IPS-18a (cell line): ENCODE measurements at regions not wholly inside any gene's neighbourhood (a gene's known extent, or its start where the extent isn't known, plus 50 kb on each side); places are given as distances from the start of the nearest gene placed in this dataset.
"Not testable (repeated sequence)": the region's sequence is repeated elsewhere in the genome, so short reads cannot be mapped to it uniquely, and the experiment has no call there.

Source experiments
- H3K27ac ChIP-seq: one replicate; pipeline ENCODE4 v1.5.1; 2013; ENCODE audit warnings: low read length
- H3K27me3 ChIP-seq: one replicate; pipeline ENCODE4 v1.6.1; 2013; ENCODE audit warnings: mild to moderate bottlenecking, low read length; ENCODE audit not compliant: control insufficient read depth, insufficient read depth
- H3K36me3 ChIP-seq: one replicate; pipeline ENCODE4 v1.6.1; 2013; ENCODE audit warnings: low read depth, low read length; ENCODE audit not compliant: control insufficient read depth
- H3K4me1 ChIP-seq: one replicate; pipeline ENCODE4 v1.6.1; 2013; ENCODE audit warnings: low read depth, low read length; ENCODE audit not compliant: control insufficient read depth
- H3K4me3 ChIP-seq: one replicate; pipeline ENCODE4 v1.5.1; 2013; ENCODE audit warnings: low read length
- H3K9ac ChIP-seq: one replicate; pipeline ENCODE4 v1.6.1; 2013; ENCODE audit warnings: mild to moderate bottlenecking, low read length, moderate library complexity
- H3K9me3 ChIP-seq: one replicate; pipeline ENCODE4 v1.6.1; 2013; ENCODE audit warnings: low read depth, low read length; ENCODE audit not compliant: control insufficient read depth

- H3K9me3 ChIP-seq = no peaks in the 10 kb centered on the region
- no peaks in the 10 kb centered on the region for H3K27me3 ChIP-seq
- H3K4me3 ChIP-seq = peak overlapping the region; percentile 52
- no peaks in the 10 kb centered on the region for H3K36me3 ChIP-seq
- H3K27ac ChIP-seq = peak overlapping the region; percentile 51
- peaks cover 22% of the 10 kb centered on the region for H3K4me1 ChIP-seq
- H3K9ac ChIP-seq = peak overlapping the region; percentile 4
These were observed 81.5 kb upstream of the PPM1B start for GRCh38 chr2:44087036-44087713.

GRCh38 chr2:44087714-44088092 is 81.0 kb upstream of the PPM1B start:
- Histone ChIP-seq H3K4me3 (peak overlapping the region; percentile 52), H3K36me3 (no peaks in the 10 kb centered on the region), H3K4me1 (peaks cover 22% of the 10 kb centered on the region), H3K9ac (peak overlapping the region; percentile 4), H3K27ac (peak overlapping the region; percentile 51), H3K27me3 (no peaks in the 10 kb centered on the region), H3K9me3 (no peaks in the 10 kb centered on the region)

GRCh38 chr2:44092519-44092918 is 76.2 kb upstream of the PPM1B start:
- not testable (repeated sequence) for H3K9me3 ChIP-seq, H3K36me3 ChIP-seq, H3K9ac ChIP-seq, H3K27ac ChIP-seq, H3K4me3 ChIP-seq, H3K27me3 ChIP-seq
- peaks cover 13% of the 10 kb centered on the region for H3K4me1 ChIP-seq

GRCh38 chr2:44093970-44094369 is 74.7 kb upstream of the PPM1B start:
- Histone ChIP-seq H3K9ac (no peak overlapping the region), H3K27ac (no peak overlapping the region), H3K36me3 (no peaks in the 10 kb centered on the region), H3K9me3 (peaks cover 4% of the 10 kb centered on the region), H3K4me3 (no peak overlapping the region), H3K4me1 (no peaks in the 10 kb centered on the region), H3K27me3 (no peaks in the 10 kb centered on the region)

- H3K27me3 ChIP-seq = no peaks in the 10 kb centered on the region
- no peaks in the 10 kb centered on the region for H3K4me1 ChIP-seq
- no peak overlapping the region for H3K27ac ChIP-seq
- no peak overlapping the region for H3K4me3 ChIP-seq
- peaks cover 4% of the 10 kb centered on the region for H3K9me3 ChIP-seq
- no peaks in the 10 kb centered on the region for H3K36me3 ChIP-seq
- H3K9ac ChIP-seq = no peak overlapping the region
These were observed 71.3 kb upstream of the PPM1B start for GRCh38 chr2:44097322-44097907.

GRCh38 chr2:44098050-44098449 is 70.6 kb upstream of the PPM1B start:
- Histone ChIP-seq H3K36me3 (no peaks in the 10 kb centered on the region), H3K27ac (no peak overlapping the region), H3K4me3 (no peak overlapping the region), H3K9me3 (peaks cover 4% of the 10 kb centered on the region), H3K27me3 (no peaks in the 10 kb centered on the region), H3K9ac (no peak overlapping the region), H3K4me1 (no peaks in the 10 kb centered on the region)

GRCh38 chr2:44098891-44099290 is 69.8 kb upstream of the PPM1B start:
- H3K36me3 ChIP-seq = no peaks in the 10 kb centered on the region
- no peak overlapping the region for H3K27ac ChIP-seq
- no peaks in the 10 kb centered on the region for H3K9me3 ChIP-seq
- H3K27me3 ChIP-seq = no peaks in the 10 kb centered on the region
- no peaks in the 10 kb centered on the region for H3K4me1 ChIP-seq
- H3K9ac ChIP-seq = no peak overlapping the region
- H3K4me3 ChIP-seq = no peak overlapping the region

GRCh38 chr2:44100351-44100750 is 68.3 kb upstream of the PPM1B start:
- no peaks in the 10 kb centered on the region for H3K9me3 ChIP-seq
- H3K36me3 ChIP-seq = no peaks in the 10 kb centered on the region
- no peaks in the 10 kb centered on the region for H3K4me1 ChIP-seq
- no peak overlapping the region for H3K4me3 ChIP-seq
- no peak overlapping the region for H3K27ac ChIP-seq
- H3K9ac ChIP-seq = no peak overlapping the region
- no peaks in the 10 kb centered on the region for H3K27me3 ChIP-seq

GRCh38 chr2:44101246-44101645 is 67.4 kb upstream of the PPM1B start:
- H3K9me3 ChIP-seq = no peaks in the 10 kb centered on the region
- no peaks in the 10 kb centered on the region for H3K4me1 ChIP-seq
- no peak overlapping the region for H3K4me3 ChIP-seq
- H3K27ac ChIP-seq = no peak overlapping the region
- H3K27me3 ChIP-seq = no peaks in the 10 kb centered on the region
- no peaks in the 10 kb centered on the region for H3K36me3 ChIP-seq
- H3K9ac ChIP-seq = no peak overlapping the region

GRCh38 chr2:44102790-44103562 is 65.7 kb upstream of the PPM1B start:
- Histone ChIP-seq H3K9ac (no peak overlapping the region), H3K27ac (no peak overlapping the region), H3K27me3 (no peaks in the 10 kb centered on the region), H3K9me3 (no peaks in the 10 kb centered on the region), H3K4me1 (no peaks in the 10 kb centered on the region), H3K4me3 (no peak overlapping the region), H3K36me3 (no peaks in the 10 kb centered on the region)

GRCh38 chr2:44103639-44104038 is 65.0 kb upstream of the PPM1B start:
- Histone ChIP-seq H3K9me3 (no peaks in the 10 kb centered on the region), H3K9ac (no peak overlapping the region), H3K27me3 (no peaks in the 10 kb centered on the region), H3K27ac (no peak overlapping the region), H3K4me3 (no peak overlapping the region), H3K36me3 (no peaks in the 10 kb centered on the region), H3K4me1 (no peaks in the 10 kb centered on the region)
